Neural cell (in vitro differentiated cells): ENCODE measurements at regions not wholly inside any gene's neighbourhood (a gene's known extent, or its start where the extent isn't known, plus 50 kb on each side); places are given as distances from the start of the nearest gene placed in this dataset.

ENCODE experiments used
- H2AFZ ChIP-seq: fragments of 200-600, 300-800 bp; sonication (generic), shearing (Covaris generic); 2 replicates; pipeline ENCODE4 v1.6.0; 2014; ENCODE audit warnings: low read depth, mild to moderate bottlenecking, antibody characterized with exemption, low read length, moderate library complexity
- H3F3A ChIP-seq: fragments of 200-600 bp; shearing (Covaris generic); 2 replicates; pipeline ENCODE4 v1.6.1; 2016; ENCODE audit warnings: mild to moderate bottlenecking, moderate library complexity, mixed read lengths, antibody characterized with exemption, low read length; ENCODE audit not compliant: insufficient read depth, poor library complexity, severe bottlenecking
- H3K27ac ChIP-seq: fragments of 200-600, 300-800 bp; sonication (generic), shearing (Covaris generic); 2 replicates; pipeline ENCODE4 v1.5.1; 2014; ENCODE audit warnings: mild to moderate bottlenecking, low read length, moderate library complexity
- H3K27me3 ChIP-seq: fragments of 300-800, 200-600 bp; sonication (generic), shearing (Covaris generic); 2 replicates; pipeline ENCODE4 v1.6.0; 2014; ENCODE audit warnings: mild to moderate bottlenecking, low read depth, low read length, moderate library complexity; ENCODE audit not compliant: insufficient read depth
- H3K36me3 ChIP-seq: fragments of 300-800, 200-600 bp; sonication (generic), shearing (Covaris generic); 2 replicates; pipeline ENCODE4 v1.5.1; 2014; ENCODE audit warnings: mild to moderate bottlenecking, antibody characterized with exemption, low read length, moderate library complexity; ENCODE audit not compliant: insufficient read depth
- H3K4me2 ChIP-seq: fragments of 300-800, 200-600 bp; sonication (generic), shearing (Covaris generic); 2 replicates; pipeline ENCODE4 v1.6.0; 2014; ENCODE audit warnings: mild to moderate bottlenecking, low read length
- H3K4me3 ChIP-seq: fragments of 300-800, 200-600 bp; sonication (generic), shearing (Covaris generic); 2 replicates; pipeline ENCODE4 v1.5.1; 2014; ENCODE audit warnings: mild to moderate bottlenecking, low read length, moderate library complexity
- H3K79me2 ChIP-seq: fragments of 200-600 bp; shearing (Covaris generic); replicated peaks from 2 replicates; pipeline ENCODE4 v1.6.0; 2014; ENCODE audit warnings: mild to moderate bottlenecking, low read length, moderate library complexity; ENCODE audit not compliant: insufficient read depth
- H3K9ac ChIP-seq: fragments of 300-800, 200-600 bp; sonication (generic), shearing (Covaris generic); 2 replicates; pipeline ENCODE4 v1.6.1; 2016; ENCODE audit warnings: mild to moderate bottlenecking, low read length, mixed read lengths
- H3K9me2 ChIP-seq: fragments of 200-600 bp; shearing (Covaris generic); 2 replicates; pipeline ENCODE4 v1.6.1; 2016; ENCODE audit warnings: mild to moderate bottlenecking, low read length, mixed read lengths; ENCODE audit not compliant: insufficient read depth
- H3K9me3 ChIP-seq: fragments of 200-600, 300-800 bp; sonication (generic), shearing (Covaris generic); 2 replicates; pipeline ENCODE4 v1.6.1; 2016; ENCODE audit warnings: mild to moderate bottlenecking, mixed run types, low read length, moderate library complexity, mixed read lengths
- H4K20me1 ChIP-seq: fragments of 200-600 bp; shearing (Covaris generic); 2 replicates; pipeline ENCODE4 v1.6.1; 2016; ENCODE audit warnings: mild to moderate bottlenecking, mixed run types; ENCODE audit not compliant: insufficient read depth
- EP300 ChIP-seq: fragments of 450-650 bp; conservative IDR thresholded peaks from 2 replicates; pipeline ENCODE4 v1.6.1; 2014; ENCODE audit warnings: antibody characterized with exemption, mild to moderate bottlenecking, moderate library complexity; ENCODE audit not compliant: poor library complexity, severe bottlenecking
- EZH2 ChIP-seq: fragments of 200-600, 300-800 bp; shearing (Covaris generic), sonication (generic); IDR thresholded peaks from 2 replicates; pipeline ENCODE4 v1.6.1; 2014; ENCODE audit warnings: antibody characterized with exemption, low read length, borderline replicate concordance, mild to moderate bottlenecking; ENCODE audit not compliant: insufficient read depth, poor library complexity, severe bottlenecking
- MXI1 ChIP-seq: fragments of 450-650 bp; conservative IDR thresholded peaks from 2 replicates; pipeline ENCODE4 v1.6.1; 2014; ENCODE audit warnings: antibody characterized with exemption, mild to moderate bottlenecking; ENCODE audit not compliant: poor library complexity, severe bottlenecking
- POLR2AphosphoS5 ChIP-seq: IDR thresholded peaks from 2 replicates; pipeline ENCODE4 v1.6.1; 2012
- RAD21 ChIP-seq: fragments of 450-650 bp; conservative IDR thresholded peaks from 2 replicates; pipeline ENCODE4 v1.6.1; 2014; ENCODE audit warnings: antibody characterized with exemption, mild to moderate bottlenecking, moderate library complexity
- SMC3 ChIP-seq: fragments of 450-650 bp; conservative IDR thresholded peaks from 2 replicates; pipeline ENCODE4 v1.6.1; 2014; ENCODE audit warnings: antibody characterized with exemption, mild to moderate bottlenecking, moderate library complexity; ENCODE audit not compliant: poor library complexity
- TAF1 ChIP-seq: IDR thresholded peaks from 2 replicates; pipeline ENCODE4 v1.6.1; 2012; ENCODE audit warnings: low read depth
- TF ChIP-seq, protein P1 (sequence below): fragments of 450-650 bp; IDR thresholded peaks from 2 replicates; pipeline ENCODE4 v1.5.1; 2014; ENCODE audit warnings: antibody characterized with exemption, mild to moderate bottlenecking, moderate library complexity; ENCODE audit not compliant: poor library complexity, severe bottlenecking
- TF ChIP-seq, protein P2 (sequence below): IDR thresholded peaks from 2 replicates; pipeline ENCODE4 v1.6.1; 2012; ENCODE audit warnings: borderline replicate concordance

DNA sequence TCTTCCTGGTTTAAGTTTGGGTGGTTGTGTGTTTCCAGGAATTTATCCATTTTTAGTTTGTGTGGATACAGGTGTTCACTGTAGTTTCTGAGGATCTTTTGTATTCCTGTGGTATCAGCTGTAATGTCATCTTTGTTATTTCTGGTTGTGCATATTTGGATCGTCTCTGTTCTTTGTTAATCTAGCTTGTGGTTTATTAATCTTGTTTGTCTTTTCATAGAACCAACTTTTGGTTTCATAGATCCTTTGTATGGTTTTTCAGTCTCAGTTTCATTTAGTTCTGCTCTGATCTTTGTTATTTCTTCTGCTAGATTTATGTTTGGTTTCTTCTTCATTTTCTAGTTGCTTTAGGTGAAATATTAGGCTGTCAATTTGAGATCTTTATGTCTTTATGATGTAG lies 202.4 kb upstream of the ZSWIM2 start:
- Histone ChIP-seq H4K20me1 (no peaks in the 10 kb centered on the region), H2AFZ (no peak overlapping the region), H3K27me3 (no peaks in the 10 kb centered on the region), H3K9me2 (no peaks in the 10 kb centered on the region), H3K9me3 (no peaks in the 10 kb centered on the region), H3K79me2 (no peaks in the 10 kb centered on the region), H3F3A (no peaks in the 10 kb centered on the region), H3K4me2 (no peak overlapping the region), H3K27ac (no peak overlapping the region), H3K36me3 (no peaks in the 10 kb centered on the region), H3K4me3 (no peak overlapping the region), H3K9ac (no peak overlapping the region)
- TF ChIP-seq, protein P1, sequence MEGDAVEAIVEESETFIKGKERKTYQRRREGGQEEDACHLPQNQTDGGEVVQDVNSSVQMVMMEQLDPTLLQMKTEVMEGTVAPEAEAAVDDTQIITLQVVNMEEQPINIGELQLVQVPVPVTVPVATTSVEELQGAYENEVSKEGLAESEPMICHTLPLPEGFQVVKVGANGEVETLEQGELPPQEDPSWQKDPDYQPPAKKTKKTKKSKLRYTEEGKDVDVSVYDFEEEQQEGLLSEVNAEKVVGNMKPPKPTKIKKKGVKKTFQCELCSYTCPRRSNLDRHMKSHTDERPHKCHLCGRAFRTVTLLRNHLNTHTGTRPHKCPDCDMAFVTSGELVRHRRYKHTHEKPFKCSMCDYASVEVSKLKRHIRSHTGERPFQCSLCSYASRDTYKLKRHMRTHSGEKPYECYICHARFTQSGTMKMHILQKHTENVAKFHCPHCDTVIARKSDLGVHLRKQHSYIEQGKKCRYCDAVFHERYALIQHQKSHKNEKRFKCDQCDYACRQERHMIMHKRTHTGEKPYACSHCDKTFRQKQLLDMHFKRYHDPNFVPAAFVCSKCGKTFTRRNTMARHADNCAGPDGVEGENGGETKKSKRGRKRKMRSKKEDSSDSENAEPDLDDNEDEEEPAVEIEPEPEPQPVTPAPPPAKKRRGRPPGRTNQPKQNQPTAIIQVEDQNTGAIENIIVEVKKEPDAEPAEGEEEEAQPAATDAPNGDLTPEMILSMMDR: no peak
- no peak for TF ChIP-seq SMC3
- TF ChIP-seq TAF1: no peak
- no peak for TF ChIP-seq POLR2AphosphoS5
- no peak for TF ChIP-seq EZH2
- no peak for TF ChIP-seq RAD21

DNA sequence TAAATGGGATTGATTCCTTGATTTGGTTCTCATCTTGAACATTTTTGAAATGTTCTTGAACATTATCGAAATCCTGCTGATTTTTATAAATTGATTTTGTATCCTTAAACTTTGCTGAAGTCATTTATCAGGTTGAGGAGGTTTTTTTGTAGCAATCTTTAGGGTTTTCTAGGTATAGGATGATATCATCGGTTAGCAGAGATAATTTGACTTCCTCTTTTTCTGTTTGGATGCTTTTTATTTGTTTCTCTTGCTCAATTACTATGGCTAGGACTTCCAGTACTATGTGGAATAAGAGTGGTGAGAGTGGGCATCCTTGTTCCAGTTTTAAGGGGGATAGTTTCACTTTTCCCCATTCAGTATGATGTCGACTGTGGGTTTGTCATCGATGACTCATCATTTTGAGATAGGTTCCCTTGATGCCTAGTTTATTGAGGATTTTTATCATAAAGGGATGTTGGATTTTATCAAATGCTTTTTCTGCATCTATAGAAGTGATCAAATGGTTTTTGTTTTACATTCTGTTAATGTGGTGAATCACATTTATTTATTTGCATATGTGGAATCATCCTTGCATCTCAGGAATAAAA lies 201.5 kb upstream of the ZSWIM2 start:
- H3K9ac ChIP-seq: no peak overlapping the region
- no peaks in the 10 kb centered on the region for H3K9me2 ChIP-seq
- H3K4me3 ChIP-seq: no peak overlapping the region
- no peaks in the 10 kb centered on the region for H3K9me3 ChIP-seq
- H3K27me3 ChIP-seq: no peaks in the 10 kb centered on the region
- no peaks in the 10 kb centered on the region for H3F3A ChIP-seq
- no peaks in the 10 kb centered on the region for H3K79me2 ChIP-seq
- H4K20me1 ChIP-seq: no peaks in the 10 kb centered on the region
- no peak for TF ChIP-seq EP300
- TF ChIP-seq RAD21: no peak
- H2AFZ ChIP-seq: no peak overlapping the region
- no peak overlapping the region for H3K4me2 ChIP-seq
- no peak overlapping the region for H3K27ac ChIP-seq
- H3K36me3 ChIP-seq: no peaks in the 10 kb centered on the region

DNA sequence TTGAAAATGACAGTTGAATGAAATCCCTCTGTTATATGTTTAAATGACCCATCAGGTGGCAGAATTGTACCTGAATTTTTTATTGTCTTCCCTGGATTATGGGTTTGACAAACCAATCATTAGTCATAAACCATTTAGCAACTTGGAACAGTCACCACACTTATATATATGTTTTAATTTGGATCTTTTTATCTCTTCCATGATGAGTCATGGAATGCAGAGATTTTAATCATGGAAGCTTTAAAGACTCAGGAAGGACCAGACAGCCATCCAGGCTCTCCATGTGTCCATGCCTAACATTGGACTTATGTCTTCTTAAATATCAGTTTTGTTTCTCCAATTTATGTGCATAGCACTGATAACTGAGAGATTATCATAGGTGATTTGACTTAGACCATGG lies 188.3 kb upstream of the ZSWIM2 start:
- no peaks in the 10 kb centered on the region for H3K36me3 ChIP-seq
- H4K20me1 ChIP-seq: no peaks in the 10 kb centered on the region
- H3K9me2 ChIP-seq: no peaks in the 10 kb centered on the region
- H3K27ac ChIP-seq: no peak overlapping the region
- no peak overlapping the region for H2AFZ ChIP-seq
- H3K9ac ChIP-seq: no peak overlapping the region
- H3K9me3 ChIP-seq: no peaks in the 10 kb centered on the region
- H3F3A ChIP-seq: no peaks in the 10 kb centered on the region
- no peaks in the 10 kb centered on the region for H3K27me3 ChIP-seq
- H3K79me2 ChIP-seq: no peaks in the 10 kb centered on the region
- H3K4me3 ChIP-seq: no peak overlapping the region
- no peak overlapping the region for H3K4me2 ChIP-seq
- TF ChIP-seq, protein P1: no peak
- TF ChIP-seq POLR2AphosphoS5: no peak
- no peak for TF ChIP-seq SMC3
- TF ChIP-seq MXI1: no peak
- TF ChIP-seq, protein P2, sequence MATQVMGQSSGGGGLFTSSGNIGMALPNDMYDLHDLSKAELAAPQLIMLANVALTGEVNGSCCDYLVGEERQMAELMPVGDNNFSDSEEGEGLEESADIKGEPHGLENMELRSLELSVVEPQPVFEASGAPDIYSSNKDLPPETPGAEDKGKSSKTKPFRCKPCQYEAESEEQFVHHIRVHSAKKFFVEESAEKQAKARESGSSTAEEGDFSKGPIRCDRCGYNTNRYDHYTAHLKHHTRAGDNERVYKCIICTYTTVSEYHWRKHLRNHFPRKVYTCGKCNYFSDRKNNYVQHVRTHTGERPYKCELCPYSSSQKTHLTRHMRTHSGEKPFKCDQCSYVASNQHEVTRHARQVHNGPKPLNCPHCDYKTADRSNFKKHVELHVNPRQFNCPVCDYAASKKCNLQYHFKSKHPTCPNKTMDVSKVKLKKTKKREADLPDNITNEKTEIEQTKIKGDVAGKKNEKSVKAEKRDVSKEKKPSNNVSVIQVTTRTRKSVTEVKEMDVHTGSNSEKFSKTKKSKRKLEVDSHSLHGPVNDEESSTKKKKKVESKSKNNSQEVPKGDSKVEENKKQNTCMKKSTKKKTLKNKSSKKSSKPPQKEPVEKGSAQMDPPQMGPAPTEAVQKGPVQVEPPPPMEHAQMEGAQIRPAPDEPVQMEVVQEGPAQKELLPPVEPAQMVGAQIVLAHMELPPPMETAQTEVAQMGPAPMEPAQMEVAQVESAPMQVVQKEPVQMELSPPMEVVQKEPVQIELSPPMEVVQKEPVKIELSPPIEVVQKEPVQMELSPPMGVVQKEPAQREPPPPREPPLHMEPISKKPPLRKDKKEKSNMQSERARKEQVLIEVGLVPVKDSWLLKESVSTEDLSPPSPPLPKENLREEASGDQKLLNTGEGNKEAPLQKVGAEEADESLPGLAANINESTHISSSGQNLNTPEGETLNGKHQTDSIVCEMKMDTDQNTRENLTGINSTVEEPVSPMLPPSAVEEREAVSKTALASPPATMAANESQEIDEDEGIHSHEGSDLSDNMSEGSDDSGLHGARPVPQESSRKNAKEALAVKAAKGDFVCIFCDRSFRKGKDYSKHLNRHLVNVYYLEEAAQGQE: no peak
- TF ChIP-seq TAF1: no peak
- TF ChIP-seq EP300: no peak
- TF ChIP-seq RAD21: no peak
- TF ChIP-seq EZH2: no peak
